Stimulated activated naive CD8-positive, alpha-beta T cell treated with anti-CD3 and anti-CD28 coated beads, Interleukin-15, Interleukin-2, amounts not matched to agents 100 U/mL and 50 U/mL, for 24 hours (primary cell): ENCODE measurements at regions not wholly inside any gene's neighbourhood (a gene's known extent, or its start where the extent isn't known, plus 50 kb on each side); places are given as distances from the start of the nearest gene placed in this dataset.
"Not testable (repeated sequence)": the region's sequence is repeated elsewhere in the genome, so short reads cannot be mapped to it uniquely, and the experiment has no call there.

Experiments used
- ATAC-seq: fragments of 150-1000 bp; cut with Tn5 transposase; one replicate; pipeline ENCODE4 v1.10.0; 2021
- DNase-seq: peaks from one replicate; pipeline ENCODE4 v3.0.0; 2021

DNA sequence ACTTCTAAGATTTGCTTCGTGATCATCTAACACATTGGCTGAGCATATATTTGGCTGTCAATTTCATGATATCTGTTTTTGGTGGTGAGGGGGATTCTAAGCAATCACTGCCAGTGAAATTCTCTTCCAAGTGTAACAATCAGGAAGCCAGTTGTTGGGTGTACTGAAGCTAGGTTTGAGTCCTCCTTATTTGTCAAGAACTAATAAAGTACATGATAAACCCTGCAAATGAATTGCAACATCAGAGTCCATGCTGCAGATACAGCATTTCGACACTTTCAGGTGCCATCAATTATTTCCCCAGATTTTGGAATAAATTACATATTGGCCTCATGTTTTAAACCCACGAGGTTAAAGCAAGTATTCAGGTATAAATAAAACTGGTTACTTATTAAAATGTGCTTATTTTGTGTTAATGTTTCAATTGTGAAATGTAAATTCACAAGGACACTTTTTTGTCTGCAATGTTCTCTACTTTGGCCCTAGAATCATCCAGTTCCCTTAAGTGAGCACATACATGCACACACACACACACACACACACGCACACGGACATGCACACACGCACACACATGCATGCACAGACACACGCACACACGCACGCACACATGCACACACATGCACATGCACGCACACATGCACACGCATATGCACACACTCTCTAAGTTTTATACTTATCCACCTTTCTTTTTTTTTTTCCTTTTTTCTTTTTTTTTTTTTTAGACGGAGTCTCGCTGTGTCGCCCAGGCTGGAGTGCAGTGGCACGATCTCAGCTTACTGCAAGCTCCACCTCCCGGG lies 510.2 kb upstream of the KLF6 start:
- DNase-seq (no peak), ATAC-seq (no peak)

DNA sequence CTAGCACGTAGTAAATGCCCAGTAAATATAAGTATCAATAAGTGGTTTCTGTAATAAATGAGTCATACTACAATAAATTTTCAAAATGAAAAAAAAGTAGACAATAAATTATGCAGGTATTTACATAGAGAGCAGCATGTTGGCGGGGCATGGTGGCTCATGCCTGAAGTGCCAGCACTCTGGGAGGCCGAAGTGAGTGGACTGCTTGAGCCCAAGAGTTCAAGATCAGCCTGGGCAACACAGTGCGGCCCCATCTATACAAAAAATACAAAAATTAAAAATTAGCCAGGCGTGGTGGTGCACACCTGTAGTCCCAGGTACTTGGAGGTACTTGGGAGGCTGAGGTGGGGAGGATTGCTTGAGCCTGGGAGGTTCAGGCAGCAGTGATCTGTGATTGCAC lies 509.3 kb upstream of the KLF6 start:
- ATAC-seq (no peak), DNase-seq (no peak)

DNA sequence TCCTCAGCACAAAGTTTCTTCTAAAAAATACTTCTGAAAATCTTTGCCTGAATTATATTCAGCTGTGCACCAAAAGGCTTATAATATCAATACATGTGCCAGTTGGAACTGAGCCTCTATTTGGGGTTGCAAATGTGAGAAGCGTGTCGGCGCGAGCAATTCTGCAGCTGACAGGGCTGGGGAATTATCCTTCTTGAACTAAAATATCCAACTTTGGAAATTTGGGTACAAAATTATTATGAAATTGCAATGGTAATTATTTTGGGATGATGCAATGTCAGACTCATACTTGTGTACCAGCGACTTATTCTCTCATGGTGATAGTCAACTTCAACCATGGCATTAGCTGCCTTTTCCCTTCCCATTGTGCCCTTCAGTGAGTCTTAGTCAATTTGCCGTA lies 507.0 kb upstream of the KLF6 start:
- no peak for ATAC-seq
- DNase-seq, result no peak

DNA sequence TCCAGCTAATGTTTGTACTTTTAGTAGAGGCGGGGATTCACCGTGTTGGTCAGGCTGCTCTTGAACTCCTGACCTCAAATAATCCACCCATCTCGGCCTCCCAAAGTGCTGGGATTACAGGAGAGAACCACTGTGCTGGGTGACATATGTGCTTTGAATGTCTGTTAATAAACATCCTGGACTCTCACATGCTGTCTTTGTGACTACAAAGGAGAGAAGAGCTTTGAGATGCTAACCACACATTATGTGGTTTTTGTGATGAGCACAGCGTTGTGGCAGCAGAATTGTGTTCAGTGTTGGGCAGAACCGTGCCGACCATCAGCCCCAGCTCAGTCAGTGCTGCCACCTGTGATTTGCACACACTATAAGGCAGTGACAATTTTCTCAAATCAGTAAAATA lies 500.1 kb upstream of the KLF6 start:
- ATAC-seq (peak; percentile 32), DNase-seq (no peak)

DNA sequence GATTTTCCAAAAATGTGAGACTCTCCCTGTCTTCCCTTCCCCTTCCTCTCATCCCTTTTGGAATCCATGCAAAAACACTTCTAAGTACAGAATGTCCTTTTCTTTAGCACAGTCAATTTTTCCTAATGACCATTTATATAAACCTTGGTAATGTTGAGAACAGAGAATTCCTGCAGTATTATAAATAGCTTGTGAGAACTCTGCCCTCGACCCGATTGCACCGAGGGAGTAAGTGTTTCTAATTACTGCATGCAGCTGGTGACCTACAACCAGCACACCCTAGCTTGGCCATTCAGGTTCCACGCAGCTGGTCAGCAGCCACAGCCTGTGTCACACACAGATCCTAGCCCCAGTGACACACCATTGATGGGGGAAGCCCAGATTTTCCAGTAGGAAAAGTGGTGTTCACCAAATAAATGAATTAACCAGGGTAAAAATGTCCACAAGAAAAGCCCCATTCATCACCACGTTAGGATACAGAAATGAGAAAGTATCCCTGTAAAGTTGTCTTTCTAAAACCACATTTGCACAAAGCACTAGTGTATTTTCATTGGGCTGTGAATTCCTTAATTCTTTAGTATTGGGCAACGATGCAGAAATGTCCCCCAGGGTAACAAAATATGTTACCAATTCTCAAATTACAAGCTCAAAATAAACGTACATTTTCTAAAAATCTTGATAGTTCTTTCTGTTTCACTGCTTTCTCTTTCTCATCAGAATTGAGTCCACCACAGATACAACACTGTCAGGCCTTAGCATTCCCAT lies 499.0 kb upstream of the KLF6 start:
- ATAC-seq, result no peak
- DNase-seq, result no peak

DNA sequence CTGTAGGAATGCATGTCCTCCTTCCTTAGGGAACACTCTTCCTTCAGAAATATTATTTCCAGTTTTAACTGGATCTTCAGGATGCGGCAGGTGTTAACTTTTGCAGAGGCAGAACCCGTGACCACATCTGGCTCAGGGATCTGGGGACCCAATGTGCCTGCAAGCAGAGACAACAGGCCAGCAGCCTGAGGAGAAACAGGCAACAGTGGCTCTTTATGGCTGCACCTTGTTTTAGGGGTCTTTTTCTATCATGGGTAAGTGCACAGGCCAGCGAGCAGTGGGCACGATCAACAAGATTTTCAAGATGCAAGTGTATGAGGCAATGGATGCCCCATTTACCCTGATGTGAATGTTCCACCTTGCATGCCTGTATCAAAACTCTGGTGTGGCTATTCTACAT lies 497.5 kb upstream of the KLF6 start:
- DNase-seq, result no peak
- ATAC-seq, result no peak

DNA sequence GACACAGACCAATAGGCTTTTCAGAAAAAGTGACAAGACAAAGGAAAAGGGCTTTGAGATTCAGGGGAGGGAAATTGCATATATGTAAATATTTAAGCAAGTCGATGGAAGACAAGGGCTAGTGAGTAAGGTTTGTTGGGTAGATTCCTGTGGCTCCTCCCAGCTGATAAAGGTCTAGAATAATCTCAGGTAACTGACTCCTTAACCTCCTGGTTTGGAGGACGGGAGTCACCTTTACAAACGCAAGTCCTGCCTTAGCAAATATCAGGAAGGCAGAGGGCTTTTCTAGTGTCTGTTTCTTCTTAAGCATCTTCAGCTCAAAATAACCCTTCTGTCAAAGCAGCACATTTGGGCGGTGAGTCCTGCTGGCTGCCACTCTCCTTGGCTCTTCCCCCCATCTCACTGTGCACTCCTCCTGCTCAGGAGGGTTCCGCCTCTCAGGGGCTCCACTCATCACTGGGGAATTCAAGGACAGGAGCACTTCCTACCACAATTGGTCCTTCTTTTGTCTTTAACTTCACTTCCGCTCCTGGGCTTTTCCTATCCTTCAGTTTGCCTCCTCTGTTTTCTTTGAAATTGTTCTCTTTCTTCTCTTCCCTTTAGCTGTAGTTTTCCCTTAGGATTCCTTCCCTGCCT lies 496.3 kb upstream of the KLF6 start:
- ATAC-seq (no peak), DNase-seq (no peak)

DNA sequence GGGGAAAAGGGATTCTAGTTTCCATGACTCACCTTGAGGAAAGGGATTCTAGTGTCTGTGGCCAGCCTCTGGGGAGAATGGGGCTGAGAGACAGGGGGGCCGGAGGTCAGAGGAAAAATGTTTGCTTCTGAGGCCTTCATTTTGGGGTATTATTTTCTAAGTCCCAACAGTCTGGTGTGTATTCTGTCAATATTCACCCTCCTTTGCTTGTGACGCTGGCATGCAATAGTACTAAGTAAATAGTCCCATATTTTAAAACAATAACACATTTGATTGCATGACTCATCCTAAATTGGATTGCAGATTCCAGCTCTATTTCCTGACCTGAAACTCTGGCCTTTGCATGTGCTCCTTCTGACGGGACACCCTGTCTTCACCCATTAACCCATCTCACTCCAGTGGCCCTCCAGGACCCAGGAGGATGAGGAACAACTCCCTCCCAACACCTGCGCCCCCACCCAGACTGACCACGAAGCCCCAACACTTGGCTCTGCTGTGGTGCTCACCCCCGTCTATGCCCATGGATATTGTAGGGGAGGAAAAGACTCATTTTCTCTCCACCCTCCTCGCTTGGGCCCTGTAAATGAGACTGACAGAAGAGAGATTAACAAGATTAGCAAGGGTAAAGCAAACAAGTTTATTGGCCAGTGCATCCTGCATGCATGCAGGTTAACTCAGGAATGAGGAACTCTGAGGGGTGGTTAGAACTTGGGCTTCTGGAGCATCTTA lies 495.6 kb upstream of the KLF6 start:
- ATAC-seq, result no peak
- DNase-seq, result no peak

DNA sequence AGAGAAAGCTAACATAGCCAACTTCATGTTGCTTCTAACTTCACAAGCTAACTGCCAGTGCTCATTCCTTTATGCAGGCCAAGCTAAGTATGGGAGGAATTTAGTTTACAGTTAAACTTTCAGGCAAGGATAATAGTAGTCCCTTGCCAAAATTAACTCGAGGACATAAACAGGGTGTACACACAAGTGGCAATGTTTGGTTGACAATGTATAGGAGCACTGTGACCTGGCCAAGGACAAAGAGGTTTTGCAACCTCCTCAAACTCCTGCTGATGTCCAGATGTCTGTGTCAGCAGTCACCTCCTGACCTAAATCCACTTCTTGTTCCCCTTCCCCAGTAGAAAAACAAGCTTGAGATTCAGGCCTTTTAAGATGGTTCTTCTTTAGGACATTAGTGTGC lies 494.6 kb upstream of the KLF6 start:
- no peak for ATAC-seq
- no peak for DNase-seq

DNA sequence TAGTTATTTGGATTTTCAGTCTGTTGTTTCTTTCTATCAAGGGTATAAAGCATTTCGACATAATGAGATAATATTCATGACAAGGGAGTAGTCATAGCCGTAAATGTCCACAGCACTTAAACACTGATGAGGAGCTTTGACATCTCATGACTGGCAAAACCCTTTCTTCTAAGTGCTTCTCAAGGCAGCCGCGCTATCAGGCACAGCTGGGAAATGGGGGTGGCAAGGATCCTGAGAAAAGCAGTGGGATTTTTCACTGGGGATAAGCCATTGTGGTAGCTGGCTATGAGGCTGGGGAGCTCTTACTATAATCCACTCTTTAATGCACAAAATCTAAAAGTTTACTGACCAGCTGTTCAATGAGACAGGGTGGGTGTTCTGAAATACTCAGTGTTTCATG lies 493.2 kb upstream of the KLF6 start:
- no peak for ATAC-seq
- no peak for DNase-seq

DNA sequence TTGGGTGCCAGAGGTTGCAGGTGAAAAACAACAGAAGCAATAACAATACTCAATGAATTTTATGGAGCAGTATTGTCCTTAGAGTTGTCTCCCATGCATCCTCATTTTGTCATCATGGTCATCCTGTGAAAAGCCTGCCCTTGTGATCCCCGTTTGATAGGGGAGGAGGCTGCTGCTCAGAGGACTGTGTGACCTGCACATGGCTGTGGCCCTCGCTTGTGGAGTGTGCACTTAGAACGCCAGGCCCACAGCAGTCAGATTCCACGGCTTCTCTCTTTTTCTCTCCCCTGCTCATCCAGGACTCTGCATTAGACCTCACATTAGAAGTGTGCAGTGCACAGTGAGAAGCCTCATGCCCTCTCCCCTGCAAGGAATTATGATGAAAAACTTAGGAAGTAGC lies 491.1 kb upstream of the KLF6 start:
- DNase-seq (no peak), ATAC-seq (no peak)

DNA sequence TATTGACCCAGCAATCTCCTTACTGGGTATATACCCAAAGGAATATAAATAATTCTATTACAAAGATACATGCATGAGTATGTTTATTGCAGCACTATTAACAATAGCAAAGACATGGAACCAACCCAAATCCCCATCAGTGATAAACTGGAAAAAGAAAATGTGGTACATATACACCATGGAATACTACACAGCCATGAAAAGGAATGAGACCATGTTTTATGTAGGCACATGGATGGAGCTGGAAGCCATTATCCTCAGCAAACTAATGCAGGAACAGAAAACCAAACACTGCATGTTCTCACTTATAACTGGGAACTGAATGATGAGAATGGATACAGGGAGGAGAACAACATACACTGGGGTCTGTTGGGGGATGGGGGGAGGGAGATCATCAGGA lies 489.7 kb upstream of the KLF6 start:
- ATAC-seq, DNase-seq: not testable (repeated sequence)

DNA sequence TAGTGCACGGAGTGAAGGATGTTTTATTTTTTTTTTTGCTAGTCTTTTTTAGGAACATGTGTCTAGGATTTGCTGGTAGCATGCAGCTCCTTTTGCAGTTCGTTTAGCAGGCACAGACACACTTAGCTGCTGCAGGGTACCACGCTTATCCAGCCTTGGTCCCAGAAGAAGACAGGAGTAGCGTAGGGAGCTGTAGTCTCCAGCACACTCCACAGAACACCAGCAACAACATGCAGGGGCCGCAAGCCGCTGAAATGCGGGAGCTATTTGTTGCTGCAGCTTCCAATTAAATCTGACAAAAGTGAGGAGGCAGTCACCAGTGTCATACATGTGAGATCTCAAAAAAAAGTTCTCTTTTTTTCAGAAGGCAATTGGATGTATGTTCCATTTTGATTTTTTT lies 486.2 kb upstream of the KLF6 start:
- DNase-seq, result no peak
- ATAC-seq, result no peak

DNA sequence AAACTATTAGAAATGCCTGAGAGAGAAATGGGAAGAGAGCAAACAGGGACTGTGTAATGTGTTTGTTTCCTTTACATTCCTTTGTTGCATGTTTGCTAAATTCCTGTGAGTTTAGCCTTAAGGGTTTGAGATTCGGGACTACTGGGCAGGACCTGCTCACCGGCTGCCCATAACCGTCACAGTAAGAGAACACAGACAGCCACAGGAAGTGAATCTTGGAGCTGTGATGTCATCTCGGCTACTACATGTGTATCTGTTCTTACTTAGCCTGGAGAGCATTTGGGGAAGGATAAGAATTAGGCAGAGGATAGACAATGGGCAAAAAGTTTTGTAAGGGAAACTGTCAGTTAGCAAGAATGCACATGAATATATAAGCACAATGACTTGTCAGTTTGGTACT lies 485.1 kb upstream of the KLF6 start:
- no peak for DNase-seq
- no peak for ATAC-seq

DNA sequence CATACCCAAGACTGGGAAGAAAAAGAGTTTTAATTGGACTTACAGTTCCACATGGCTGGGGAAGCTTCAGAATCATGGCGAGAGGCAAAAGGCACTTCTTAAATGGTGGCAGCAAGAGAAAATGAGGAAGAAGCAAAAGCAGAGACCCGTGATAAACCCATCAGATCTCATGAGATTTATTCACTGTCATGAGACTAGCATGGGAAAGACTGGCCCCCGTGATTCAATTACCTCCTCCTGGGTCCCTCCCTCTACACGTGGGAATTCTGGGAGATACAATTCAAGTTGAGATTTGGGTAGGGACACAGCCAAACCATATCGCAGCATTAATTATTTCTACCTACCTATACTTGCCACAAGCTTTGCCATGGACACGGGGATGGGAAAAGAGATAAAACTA lies 483.5 kb upstream of the KLF6 start:
- DNase-seq, ATAC-seq: not testable (repeated sequence)

DNA sequence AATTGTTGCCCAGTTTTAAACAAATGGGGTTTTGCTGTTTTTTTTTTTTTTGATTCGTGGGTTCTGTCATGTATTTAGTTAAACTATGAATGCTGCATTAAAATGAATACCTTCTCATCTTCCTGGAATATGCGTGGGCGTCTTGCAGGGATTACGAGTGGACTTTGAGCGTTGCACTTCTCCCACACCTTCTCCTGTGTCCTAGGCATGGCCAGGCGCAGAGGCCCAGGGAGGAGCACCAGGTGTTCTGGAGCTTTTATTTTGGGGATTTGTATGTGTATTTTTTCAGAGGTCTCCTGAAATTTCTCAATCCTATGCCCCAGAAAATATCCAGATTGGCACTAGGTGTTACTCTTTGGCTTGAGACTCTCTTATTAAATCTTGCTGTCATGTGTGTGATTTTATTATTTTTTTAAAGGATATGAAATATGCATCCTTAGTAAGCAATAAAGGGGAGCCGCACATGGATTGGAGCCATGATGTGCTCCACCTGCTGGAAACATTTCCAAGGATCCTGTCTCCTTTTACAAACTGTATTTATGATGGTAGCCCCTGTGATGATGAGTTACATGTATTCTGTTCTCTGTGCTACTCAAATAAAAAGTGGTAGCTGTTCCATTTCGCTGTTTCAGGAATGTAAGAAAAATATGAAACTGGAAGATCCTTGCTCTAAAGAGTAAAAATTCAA lies 482.2 kb upstream of the KLF6 start:
- no peak for ATAC-seq
- no peak for DNase-seq

DNA sequence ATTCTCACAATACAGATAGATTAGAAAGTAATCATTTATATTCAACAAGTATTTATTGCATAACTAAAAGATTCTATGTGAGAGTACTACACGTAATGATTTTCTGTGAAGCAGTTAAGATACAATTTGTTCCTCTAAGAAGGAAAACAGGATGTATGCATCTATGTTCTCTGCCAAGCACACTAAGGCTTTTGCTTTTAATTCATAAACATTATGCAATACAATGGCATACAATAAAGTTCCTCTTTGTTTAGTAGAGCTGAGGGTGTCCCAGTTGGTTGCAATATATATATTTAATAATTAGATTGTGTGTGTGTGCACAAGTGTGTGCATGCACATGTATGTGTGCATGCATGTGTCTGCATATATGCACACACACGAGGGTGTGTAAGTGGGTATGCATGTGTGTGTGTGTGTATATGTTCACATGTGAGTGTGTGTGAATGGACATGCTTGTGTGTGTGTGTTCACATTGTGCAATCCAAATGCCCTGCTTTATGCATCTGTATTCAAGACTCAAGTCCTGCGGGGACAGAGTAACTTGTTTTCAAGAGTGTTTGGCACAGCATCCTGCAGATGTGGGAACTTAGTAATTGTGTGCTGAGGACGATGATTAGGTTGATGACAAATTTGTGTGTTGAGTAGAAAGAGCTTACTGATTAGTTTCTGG lies 481.5 kb upstream of the KLF6 start:
- DNase-seq, result no peak
- ATAC-seq, result no peak

DNA sequence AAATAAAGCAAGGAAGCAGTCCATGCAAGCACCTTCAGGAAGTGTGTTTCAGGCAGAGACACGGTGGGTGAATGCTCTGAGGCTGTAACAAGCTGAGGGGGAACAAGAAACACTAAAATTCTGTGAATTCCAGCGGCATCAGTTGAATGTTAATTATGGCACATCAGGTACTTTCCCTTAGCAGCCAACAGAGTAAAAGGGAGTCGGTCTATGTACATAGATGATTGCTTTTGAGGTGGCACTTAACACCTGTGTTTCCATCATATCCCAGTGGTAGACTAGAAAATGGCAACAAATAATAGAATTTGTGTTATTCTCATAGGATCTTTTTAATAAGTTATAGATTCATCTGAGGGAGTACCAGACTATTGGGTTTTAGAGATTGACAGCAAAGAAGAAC lies 481.0 kb upstream of the KLF6 start:
- DNase-seq (no peak), ATAC-seq (no peak)

DNA sequence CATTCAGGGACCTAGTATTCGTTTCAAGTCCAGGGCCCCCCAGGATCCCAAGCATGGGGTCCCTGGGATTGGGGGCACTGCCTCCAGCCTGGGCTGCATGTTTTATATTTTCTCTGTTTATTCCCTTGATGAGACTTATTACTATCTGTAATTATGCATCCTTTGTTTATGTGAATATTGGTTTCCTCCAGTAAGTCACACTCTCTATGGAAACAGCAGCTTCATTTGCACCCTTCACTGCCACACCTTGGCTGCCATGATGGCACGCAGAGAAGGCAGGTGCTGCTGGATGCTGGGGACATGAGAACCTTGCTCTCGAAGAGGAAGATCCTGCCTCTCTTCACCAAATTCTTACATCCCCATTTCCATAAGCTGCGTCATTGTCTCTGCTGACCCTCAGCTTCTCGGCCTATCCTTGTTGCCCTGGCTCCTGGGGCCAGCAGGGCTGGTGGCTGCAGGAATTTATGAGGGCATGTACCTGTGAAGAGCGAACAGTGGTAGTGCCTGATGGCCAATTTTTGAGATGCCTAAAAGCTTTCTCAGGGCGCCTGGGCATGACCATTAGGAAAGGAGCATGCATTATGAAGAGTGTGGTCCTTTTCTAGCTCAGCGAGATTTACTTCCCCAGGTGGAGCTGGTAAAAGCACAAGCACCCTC lies 479.3 kb upstream of the KLF6 start:
- DNase-seq (no peak), ATAC-seq (no peak)

DNA sequence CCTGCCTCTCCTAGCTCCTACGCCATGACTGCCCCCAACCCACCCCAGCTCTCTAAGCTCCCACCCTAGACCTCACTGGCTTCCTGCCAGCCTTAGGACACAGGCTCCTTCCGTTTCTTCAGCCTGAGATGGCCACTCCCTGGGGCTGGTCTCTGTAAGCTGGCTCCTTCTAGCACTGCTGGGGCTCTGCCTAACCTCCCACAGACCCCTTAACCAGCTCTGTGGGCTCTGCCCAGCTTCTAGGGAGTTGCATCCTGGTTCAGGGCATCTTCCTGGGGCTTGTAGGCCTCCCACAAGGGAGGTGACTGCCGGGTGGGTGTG lies 478.6 kb upstream of the KLF6 start:
- DNase-seq (no peak), ATAC-seq (no peak)
